ENCODE measurements at regions not wholly inside any gene's neighbourhood (a gene's known extent, or its start where the extent isn't known, plus 50 kb on each side); places are given as distances from the start of the nearest gene placed in this dataset.

- no peak overlapping the region for H3K4me3 ChIP-seq
- H3K36me3 ChIP-seq, result no peaks in the 10 kb centered on the region
- intact Hi-C loops (cut with DNase I), result no loop called here
- no peak for DNase-seq (ENCODE audit: extremely low spot score in 2 of 2)
- no peaks in the 10 kb centered on the region for H3K4me1 ChIP-seq
- no peak overlapping the region for H3K27ac ChIP-seq
- no peaks in the 10 kb centered on the region for H3K9me3 ChIP-seq
- TF ChIP-seq CTCF (IDR thresholded peaks at IDR 0.05) (no peak), POLR2A (IDR thresholded peaks at IDR 0.05) (no peak), POLR2AphosphoS5 (IDR thresholded peaks at IDR 0.05; ENCODE audit: insufficient read depth in 1 of 2, low read depth in 1 of 2) (no peak)
- no peaks in the 10 kb centered on the region for H3K27me3 ChIP-seq
Observed at GRCh38 chr6:90914312-90914711, 327.4 kb upstream of the MAP3K7 start.

GRCh38 chr6:90913266-90913960, 326.5 kb upstream of the MAP3K7 start:
- intact Hi-C loops (cut with DNase I), result no loop called here
- Histone ChIP-seq H3K4me3 (no peak overlapping the region), H3K27me3 (no peaks in the 10 kb centered on the region), H3K9me3 (no peaks in the 10 kb centered on the region), H3K4me1 (no peaks in the 10 kb centered on the region), H3K27ac (no peak overlapping the region), H3K36me3 (no peaks in the 10 kb centered on the region)
- TF ChIP-seq CTCF (IDR thresholded peaks at IDR 0.05), result no peak
- DNase-seq (ENCODE audit: extremely low spot score in 2 of 2), result no peak

GRCh38 chr6:90911642-90912041, 324.8 kb upstream of the MAP3K7 start:
- TF ChIP-seq CTCF (IDR thresholded peaks at IDR 0.05) (no peak), POLR2AphosphoS5 (IDR thresholded peaks at IDR 0.05; ENCODE audit: insufficient read depth in 1 of 2, low read depth in 1 of 2) (no peak), POLR2A (IDR thresholded peaks at IDR 0.05) (no peak)
- Histone ChIP-seq H3K9me3 (no peaks in the 10 kb centered on the region), H3K27me3 (no peaks in the 10 kb centered on the region), H3K4me3 (no peak overlapping the region), H3K36me3 (no peaks in the 10 kb centered on the region), H3K27ac (no peak overlapping the region), H3K4me1 (no peaks in the 10 kb centered on the region)
- no peak for DNase-seq (ENCODE audit: extremely low spot score in 2 of 2)
- intact Hi-C loops (cut with DNase I), result no loop called here

GRCh38 chr6:90910893-90911292, 324.0 kb upstream of the MAP3K7 start:
- DNase-seq (ENCODE audit: extremely low spot score in 2 of 2), result no peak
- Histone ChIP-seq H3K9me3 (no peaks in the 10 kb centered on the region), H3K4me1 (no peaks in the 10 kb centered on the region), H3K4me3 (no peak overlapping the region), H3K36me3 (no peaks in the 10 kb centered on the region), H3K27me3 (no peaks in the 10 kb centered on the region), H3K27ac (no peak overlapping the region)
- TF ChIP-seq POLR2AphosphoS5 (IDR thresholded peaks at IDR 0.05; ENCODE audit: insufficient read depth in 1 of 2, low read depth in 1 of 2) (no peak), POLR2A (IDR thresholded peaks at IDR 0.05) (no peak), CTCF (IDR thresholded peaks at IDR 0.05) (no peak)
- intact Hi-C loops (cut with DNase I), result no loop called here

GRCh38 chr6:90907931-90908655, 321.2 kb upstream of the MAP3K7 start:
- no peaks in the 10 kb centered on the region for H3K9me3 ChIP-seq
- H3K4me3 ChIP-seq, result no peak overlapping the region
- intact Hi-C loops (cut with DNase I), result no loop called here
- no peak overlapping the region for H3K27ac ChIP-seq
- TF ChIP-seq POLR2AphosphoS5 (IDR thresholded peaks at IDR 0.05; ENCODE audit: insufficient read depth in 1 of 2, low read depth in 1 of 2), result no peak
- DNase-seq (ENCODE audit: extremely low spot score in 2 of 2), result no peak
- H3K27me3 ChIP-seq, result no peaks in the 10 kb centered on the region
- H3K4me1 ChIP-seq, result no peaks in the 10 kb centered on the region
- H3K36me3 ChIP-seq, result no peaks in the 10 kb centered on the region
